OCI-LY7 (cell line): ENCODE measurements at regions not wholly inside any gene's neighbourhood (a gene's known extent, or its start where the extent isn't known, plus 50 kb on each side); places are given as distances from the start of the nearest gene placed in this dataset.

Source experiments
- EZH2phosphoT487 ChIP-seq: fragments of 200-600 bp; sonication (generic); IDR thresholded peaks from 2 replicates; pipeline ENCODE4 v1.6.1; 2018; ENCODE audit warnings: low read depth, borderline replicate concordance, mild to moderate bottlenecking, mixed run types, antibody characterized with exemption, low read length, moderate library complexity, mixed read lengths
- TF ChIP-seq, protein P1 (sequence below): fragments of 200-600 bp; sonication (generic); conservative IDR thresholded peaks from 2 replicates; pipeline ENCODE4 v1.5.1; 2014; ENCODE audit warnings: mild to moderate bottlenecking, antibody characterized with exemption, low read length, moderate library complexity, mixed read lengths

- TF ChIP-seq, protein P1, sequence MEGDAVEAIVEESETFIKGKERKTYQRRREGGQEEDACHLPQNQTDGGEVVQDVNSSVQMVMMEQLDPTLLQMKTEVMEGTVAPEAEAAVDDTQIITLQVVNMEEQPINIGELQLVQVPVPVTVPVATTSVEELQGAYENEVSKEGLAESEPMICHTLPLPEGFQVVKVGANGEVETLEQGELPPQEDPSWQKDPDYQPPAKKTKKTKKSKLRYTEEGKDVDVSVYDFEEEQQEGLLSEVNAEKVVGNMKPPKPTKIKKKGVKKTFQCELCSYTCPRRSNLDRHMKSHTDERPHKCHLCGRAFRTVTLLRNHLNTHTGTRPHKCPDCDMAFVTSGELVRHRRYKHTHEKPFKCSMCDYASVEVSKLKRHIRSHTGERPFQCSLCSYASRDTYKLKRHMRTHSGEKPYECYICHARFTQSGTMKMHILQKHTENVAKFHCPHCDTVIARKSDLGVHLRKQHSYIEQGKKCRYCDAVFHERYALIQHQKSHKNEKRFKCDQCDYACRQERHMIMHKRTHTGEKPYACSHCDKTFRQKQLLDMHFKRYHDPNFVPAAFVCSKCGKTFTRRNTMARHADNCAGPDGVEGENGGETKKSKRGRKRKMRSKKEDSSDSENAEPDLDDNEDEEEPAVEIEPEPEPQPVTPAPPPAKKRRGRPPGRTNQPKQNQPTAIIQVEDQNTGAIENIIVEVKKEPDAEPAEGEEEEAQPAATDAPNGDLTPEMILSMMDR: no peak
- TF ChIP-seq EZH2phosphoT487: no peak
These were observed 290.7 kb upstream of the MIR17HG start for GRCh38 chr13:91056746-91057145.
